ENCODE measurements at regions not wholly inside any gene's neighbourhood (a gene's known extent, or its start where the extent isn't known, plus 50 kb on each side); places are given as distances from the start of the nearest gene placed in this dataset.

- TF ChIP-seq JUND (IDR thresholded peaks at IDR 0.05) (no peak), CTCF (IDR thresholded peaks at IDR 0.05; ENCODE audit: low read depth, low read length, missing input control) (no peak), YY1 (IDR thresholded peaks at IDR 0.05) (no peak), NR2F2 (IDR thresholded peaks at IDR 0.05) (no peak), HNF4G (IDR thresholded peaks at IDR 0.05) (no peak), FOXA1 (IDR thresholded peaks at IDR 0.05) (no peak), RAD21 (IDR thresholded peaks at IDR 0.05) (no peak), TAF1 (conservative IDR thresholded peaks at IDR 0.05) (no peak), SP1 (IDR thresholded peaks at IDR 0.05) (no peak)
Observed at GRCh38 chr15:37245358-37245757, 145.0 kb upstream of the MEIS2 start (continued).

- no peaks in the 10 kb centered on the region for H3K9me3 ChIP-seq (ENCODE audit: control insufficient read depth in 4 of 4, low read length in 3 of 4)
- no peak overlapping the region for H3K27ac ChIP-seq (ENCODE audit: low read depth in 1 of 2, low read length in 2 of 2)
- DNase-seq (ENCODE audit: low spot score), result no peak
- H3K36me3 ChIP-seq (ENCODE audit: control insufficient read depth in 4 of 4, insufficient read depth in 3 of 4, low read depth in 1 of 4, low read length in 3 of 4), result no peaks in the 10 kb centered on the region
- H3K4me3 ChIP-seq (ENCODE audit: low read depth in 1 of 3, low read length in 3 of 3), result no peak overlapping the region
- peaks cover 0 to 6% (median 5%) of the 10 kb centered on the region in 4 donors for H3K4me1 ChIP-seq (ENCODE audit: control insufficient read depth in 4 of 4, insufficient read depth in 4 of 4, low read length in 3 of 4)
- no peak overlapping the region for H3K9ac ChIP-seq (ENCODE audit: low read depth in 1 of 2, low read length in 2 of 2)
- TF ChIP-seq REST (IDR thresholded peaks at IDR 0.05) (no peak), FOXA2 (IDR thresholded peaks at IDR 0.05) (peak; percentile 1)
- 87% methylated on average over 1 of the region's 1 CpG for WGBS
- no peaks in the 10 kb centered on the region for H3K27me3 ChIP-seq (ENCODE audit: control insufficient read depth in 4 of 4, insufficient read depth in 4 of 4, low read length in 3 of 4)
Observed at GRCh38 chr15:37246065-37246464, 145.7 kb upstream of the MEIS2 start.

- Histone ChIP-seq H3K36me3 (ENCODE audit: control insufficient read depth in 4 of 4, insufficient read depth in 3 of 4, low read depth in 1 of 4, low read length in 3 of 4) (no peaks in the 10 kb centered on the region), H3K9me3 (ENCODE audit: control insufficient read depth in 4 of 4, low read length in 3 of 4) (no peaks in the 10 kb centered on the region), H3K9ac (ENCODE audit: low read depth in 1 of 2, low read length in 2 of 2) (no peak overlapping the region), H3K4me3 (ENCODE audit: low read depth in 1 of 3, low read length in 3 of 3) (no peak overlapping the region), H3K27me3 (ENCODE audit: control insufficient read depth in 4 of 4, insufficient read depth in 4 of 4, low read length in 3 of 4) (no peaks in the 10 kb centered on the region), H3K4me1 (ENCODE audit: control insufficient read depth in 4 of 4, insufficient read depth in 4 of 4, low read length in 3 of 4) (peaks cover 0 to 6% (median 5%) of the 10 kb centered on the region in 4 donors), H3K27ac (ENCODE audit: low read depth in 1 of 2, low read length in 2 of 2) (no peak overlapping the region)
- no peak for DNase-seq (ENCODE audit: low spot score)
- WGBS, result 87% methylated on average over 3 of the region's 3 CpGs
- TF ChIP-seq EGR1 (IDR thresholded peaks at IDR 0.05; ENCODE audit: low read depth in 2 of 2) (no peak), ZBTB33 (IDR thresholded peaks at IDR 0.05) (no peak), REST (IDR thresholded peaks at IDR 0.05) (no peak), HNF4A (conservative IDR thresholded peaks at IDR 0.05) (no peak), RAD21 (IDR thresholded peaks at IDR 0.05) (no peak), FOXA1 (IDR thresholded peaks at IDR 0.05) (no peak), TAF1 (conservative IDR thresholded peaks at IDR 0.05) (no peak), CTCF (IDR thresholded peaks at IDR 0.05; ENCODE audit: low read depth, low read length, missing input control) (no peak), GABPA (IDR thresholded peaks at IDR 0.05 in 1 of 2, conservative IDR thresholded peaks at IDR 0.05 in 1 of 2) (no peak), YY1 (IDR thresholded peaks at IDR 0.05) (no peak), MAX (IDR thresholded peaks at IDR 0.05) (no peak), FOXA2 (IDR thresholded peaks at IDR 0.05) (no peak), RXRA (IDR thresholded peaks at IDR 0.05) (no peak), JUND (IDR thresholded peaks at IDR 0.05) (no peak)
Observed at GRCh38 chr15:37246856-37247255, 146.5 kb upstream of the MEIS2 start.

All from liver (tissue), 8 donors.